ENCODE measurements at regions not wholly inside any gene's neighbourhood (a gene's known extent, or its start where the extent isn't known, plus 50 kb on each side); places are given as distances from the start of the nearest gene placed in this dataset.

- no peak overlapping the region for H3K4me3 ChIP-seq (ENCODE audit: low read length)
- WGBS (ENCODE audit: insufficient coverage, insufficient read length) = no CpG with 5 or more reads among the region's 3 CpGs
- DNase-seq (ENCODE audit: low read depth, low spot score) = no peak
- H3K36me3 ChIP-seq (ENCODE audit: control insufficient read depth, insufficient read depth, low read length) = no peaks in the 10 kb centered on the region
- no peak overlapping the region for H3K27ac ChIP-seq (ENCODE audit: low read length)
- no peaks in the 10 kb centered on the region for H3K4me1 ChIP-seq (ENCODE audit: control insufficient read depth, insufficient read depth, low read length)
- H3K9me3 ChIP-seq (ENCODE audit: control insufficient read depth, insufficient read depth, low read length) = no peaks in the 10 kb centered on the region
- no peaks in the 10 kb centered on the region for H3K27me3 ChIP-seq (ENCODE audit: control insufficient read depth, insufficient read depth, low read length)
Measured at GRCh38 chr5:99088309-99088708, 159.5 kb upstream of the CHD1 start.

GRCh38 chr5:99083197-99083596 is 154.4 kb upstream of the CHD1 start:
- no peak for DNase-seq (ENCODE audit: low read depth, low spot score)
- H3K27ac ChIP-seq (ENCODE audit: low read length) = no peak overlapping the region
- WGBS (ENCODE audit: insufficient coverage, insufficient read length) = no CpG with 5 or more reads among the region's 3 CpGs
- no peaks in the 10 kb centered on the region for H3K27me3 ChIP-seq (ENCODE audit: control insufficient read depth, insufficient read depth, low read length)
- no peaks in the 10 kb centered on the region for H3K9me3 ChIP-seq (ENCODE audit: control insufficient read depth, insufficient read depth, low read length)
- no peak overlapping the region for H3K4me3 ChIP-seq (ENCODE audit: low read length)
- H3K4me1 ChIP-seq (ENCODE audit: control insufficient read depth, insufficient read depth, low read length) = no peaks in the 10 kb centered on the region
- H3K36me3 ChIP-seq (ENCODE audit: control insufficient read depth, insufficient read depth, low read length) = no peaks in the 10 kb centered on the region

- Histone ChIP-seq H3K36me3 (ENCODE audit: control insufficient read depth, insufficient read depth, low read length) (no peaks in the 10 kb centered on the region), H3K27ac (ENCODE audit: low read length) (no peak overlapping the region), H3K9me3 (ENCODE audit: control insufficient read depth, insufficient read depth, low read length) (no peaks in the 10 kb centered on the region), H3K27me3 (ENCODE audit: control insufficient read depth, insufficient read depth, low read length) (no peaks in the 10 kb centered on the region), H3K4me1 (ENCODE audit: control insufficient read depth, insufficient read depth, low read length) (no peaks in the 10 kb centered on the region), H3K4me3 (ENCODE audit: low read length) (no peak overlapping the region)
- DNase-seq (ENCODE audit: low read depth, low spot score) = no peak
- WGBS (ENCODE audit: insufficient coverage, insufficient read length) = no CpG with 5 or more reads among the region's 2 CpGs
Measured at GRCh38 chr5:99081711-99082110, 152.9 kb upstream of the CHD1 start.

- H3K9me3 ChIP-seq (ENCODE audit: control insufficient read depth, insufficient read depth, low read length) = no peaks in the 10 kb centered on the region
- no peaks in the 10 kb centered on the region for H3K27me3 ChIP-seq (ENCODE audit: control insufficient read depth, insufficient read depth, low read length)
- no peaks in the 10 kb centered on the region for H3K36me3 ChIP-seq (ENCODE audit: control insufficient read depth, insufficient read depth, low read length)
- H3K27ac ChIP-seq (ENCODE audit: low read length) = no peak overlapping the region
- no peak for DNase-seq (ENCODE audit: low read depth, low spot score)
- no peaks in the 10 kb centered on the region for H3K4me1 ChIP-seq (ENCODE audit: control insufficient read depth, insufficient read depth, low read length)
- no CpG with 5 or more reads among the region's 4 CpGs for WGBS (ENCODE audit: insufficient coverage, insufficient read length)
- no peak overlapping the region for H3K4me3 ChIP-seq (ENCODE audit: low read length)
Measured at GRCh38 chr5:99076723-99077640, 148.2 kb upstream of the CHD1 start.

GRCh38 chr5:99072846-99073245 is 144.0 kb upstream of the CHD1 start:
- no peak for DNase-seq (ENCODE audit: low read depth, low spot score)
- Histone ChIP-seq H3K4me3 (ENCODE audit: low read length) (no peak overlapping the region), H3K4me1 (ENCODE audit: control insufficient read depth, insufficient read depth, low read length) (no peaks in the 10 kb centered on the region), H3K9me3 (ENCODE audit: control insufficient read depth, insufficient read depth, low read length) (no peaks in the 10 kb centered on the region), H3K27me3 (ENCODE audit: control insufficient read depth, insufficient read depth, low read length) (no peaks in the 10 kb centered on the region), H3K36me3 (ENCODE audit: control insufficient read depth, insufficient read depth, low read length) (no peaks in the 10 kb centered on the region), H3K27ac (ENCODE audit: low read length) (no peak overlapping the region)
- WGBS (ENCODE audit: insufficient coverage, insufficient read length) = no CpG with 5 or more reads among the region's 1 CpG

- Histone ChIP-seq H3K27me3 (ENCODE audit: control insufficient read depth, insufficient read depth, low read length) (no peaks in the 10 kb centered on the region), H3K36me3 (ENCODE audit: control insufficient read depth, insufficient read depth, low read length) (no peaks in the 10 kb centered on the region), H3K27ac (ENCODE audit: low read length) (no peak overlapping the region), H3K4me3 (ENCODE audit: low read length) (no peak overlapping the region), H3K9me3 (ENCODE audit: control insufficient read depth, insufficient read depth, low read length) (no peaks in the 10 kb centered on the region), H3K4me1 (ENCODE audit: control insufficient read depth, insufficient read depth, low read length) (no peaks in the 10 kb centered on the region)
- DNase-seq (ENCODE audit: low read depth, low spot score) = no peak
- no CpG with 5 or more reads among the region's 2 CpGs for WGBS (ENCODE audit: insufficient coverage, insufficient read length)
Measured at GRCh38 chr5:99070822-99071221, 142.0 kb upstream of the CHD1 start.

- no CpG with 5 or more reads among the region's 4 CpGs for WGBS (ENCODE audit: insufficient coverage, insufficient read length)
Measured at GRCh38 chr5:99070362-99070761, 141.6 kb upstream of the CHD1 start.

GRCh38 chr5:99068944-99069650 is 140.3 kb upstream of the CHD1 start:
- H3K9me3 ChIP-seq (ENCODE audit: control insufficient read depth, insufficient read depth, low read length) = no peaks in the 10 kb centered on the region
- no peak overlapping the region for H3K4me3 ChIP-seq (ENCODE audit: low read length)
- H3K36me3 ChIP-seq (ENCODE audit: control insufficient read depth, insufficient read depth, low read length) = no peaks in the 10 kb centered on the region
- no peak overlapping the region for H3K27ac ChIP-seq (ENCODE audit: low read length)
- no peaks in the 10 kb centered on the region for H3K27me3 ChIP-seq (ENCODE audit: control insufficient read depth, insufficient read depth, low read length)
- no peak for DNase-seq (ENCODE audit: low read depth, low spot score)
- WGBS (ENCODE audit: insufficient coverage, insufficient read length) = no CpG with 5 or more reads among the region's 5 CpGs
- H3K4me1 ChIP-seq (ENCODE audit: control insufficient read depth, insufficient read depth, low read length) = no peaks in the 10 kb centered on the region

More at GRCh38 chr5:99070362-99070761, 141.6 kb upstream of the CHD1 start:
- no peak for DNase-seq (ENCODE audit: low read depth, low spot score)
- Histone ChIP-seq H3K27me3 (ENCODE audit: control insufficient read depth, insufficient read depth, low read length) (no peaks in the 10 kb centered on the region), H3K9me3 (ENCODE audit: control insufficient read depth, insufficient read depth, low read length) (no peaks in the 10 kb centered on the region), H3K4me1 (ENCODE audit: control insufficient read depth, insufficient read depth, low read length) (no peaks in the 10 kb centered on the region), H3K27ac (ENCODE audit: low read length) (no peak overlapping the region), H3K36me3 (ENCODE audit: control insufficient read depth, insufficient read depth, low read length) (no peaks in the 10 kb centered on the region), H3K4me3 (ENCODE audit: low read length) (no peak overlapping the region)

GRCh38 chr5:99063737-99064136 is 134.9 kb upstream of the CHD1 start:
- no CpG with 5 or more reads among the region's 5 CpGs for WGBS (ENCODE audit: insufficient coverage, insufficient read length)
- no peak for DNase-seq (ENCODE audit: low read depth, low spot score)
- H3K4me3 ChIP-seq (ENCODE audit: low read length) = no peak overlapping the region
- no peaks in the 10 kb centered on the region for H3K36me3 ChIP-seq (ENCODE audit: control insufficient read depth, insufficient read depth, low read length)
- no peaks in the 10 kb centered on the region for H3K27me3 ChIP-seq (ENCODE audit: control insufficient read depth, insufficient read depth, low read length)
- no peak overlapping the region for H3K27ac ChIP-seq (ENCODE audit: low read length)
- H3K9me3 ChIP-seq (ENCODE audit: control insufficient read depth, insufficient read depth, low read length) = no peaks in the 10 kb centered on the region
- no peaks in the 10 kb centered on the region for H3K4me1 ChIP-seq (ENCODE audit: control insufficient read depth, insufficient read depth, low read length)

- Histone ChIP-seq H3K36me3 (ENCODE audit: control insufficient read depth, insufficient read depth, low read length) (no peaks in the 10 kb centered on the region), H3K27ac (ENCODE audit: low read length) (no peak overlapping the region), H3K27me3 (ENCODE audit: control insufficient read depth, insufficient read depth, low read length) (no peaks in the 10 kb centered on the region), H3K9me3 (ENCODE audit: control insufficient read depth, insufficient read depth, low read length) (no peaks in the 10 kb centered on the region), H3K4me3 (ENCODE audit: low read length) (no peak overlapping the region), H3K4me1 (ENCODE audit: control insufficient read depth, insufficient read depth, low read length) (no peaks in the 10 kb centered on the region)
- no peak for DNase-seq (ENCODE audit: low read depth, low spot score)
- no CpG with 5 or more reads among the region's 2 CpGs for WGBS (ENCODE audit: insufficient coverage, insufficient read length)
Measured at GRCh38 chr5:99061711-99062110, 132.9 kb upstream of the CHD1 start.
